WTC11 (cell line): ENCODE measurements at regions not wholly inside any gene's neighbourhood (a gene's known extent, or its start where the extent isn't known, plus 50 kb on each side); places are given as distances from the start of the nearest gene placed in this dataset.

ENCODE experiments used
- ATAC-seq: fragments of 200-7000 bp; cut with Tn5 transposase; 2 replicates; pipeline ENCODE4 v1.10.0; 2021; ENCODE audit warnings: mild to moderate bottlenecking, moderate library complexity
- CTCF ChIA-PET: fragments of 300-600 bp; sonication (Branson Sonifier 250); formaldehyde crosslinking; loops from one replicate; lab custom pipeline; 2021; ENCODE audit warnings: antibody characterized with exemption; lab: Charles Lee
- POLR2A ChIA-PET: fragments of 350-600 bp; sonication (Branson Sonifier 250); formaldehyde crosslinking; loops from one replicate; lab custom pipeline; 2021; ENCODE audit warnings: antibody characterized with exemption; lab: Charles Lee
- DNase-seq: peaks from one replicate; pipeline ENCODE4 v3.0.0; 2021; ENCODE audit warnings: low spot score
- H3K27ac Mint-ChIP-seq: 2 replicates; pipeline ENCODE4 v1.8.0; 2021; ENCODE audit warnings: mixed read lengths
- H3K27me3 Mint-ChIP-seq: 2 replicates; pipeline ENCODE4 v1.8.0; 2021; ENCODE audit warnings: low read depth, mild to moderate bottlenecking, moderate library complexity, mixed read lengths
- H3K36me3 Mint-ChIP-seq: 2 replicates; pipeline ENCODE4 v1.8.0; 2021; ENCODE audit warnings: mixed read lengths
- H3K4me1 Mint-ChIP-seq: 2 replicates; pipeline ENCODE4 v1.8.0; 2022; ENCODE audit warnings: mixed read lengths
- H3K4me3 Mint-ChIP-seq: 2 replicates; pipeline ENCODE4 v1.8.0; 2021; ENCODE audit warnings: mild to moderate bottlenecking, moderate library complexity, mixed read lengths
- H3K9me3 Mint-ChIP-seq: 2 replicates; pipeline ENCODE4 v1.8.0; 2021; ENCODE audit warnings: mixed read lengths
- ATF6 ChIP-seq: sonication (generic); formaldehyde crosslinking; IDR thresholded peaks from 2 replicates; pipeline ENCODE4 v1.8.1; 2023; ENCODE audit warnings: mild to moderate bottlenecking, missing genetic modification reagents
- E2F1 ChIP-seq: sonication (generic); formaldehyde crosslinking; IDR thresholded peaks from 2 replicates; pipeline ENCODE4 v1.8.0; 2022; ENCODE audit warnings: mild to moderate bottlenecking, missing genetic modification reagents
- ELF4 ChIP-seq: sonication (generic); formaldehyde crosslinking; IDR thresholded peaks from 2 replicates; pipeline ENCODE4 v1.8.1; 2022; ENCODE audit warnings: low read depth, mild to moderate bottlenecking, moderate library complexity, missing genetic modification reagents
- ESRRA ChIP-seq: sonication (generic); formaldehyde crosslinking; IDR thresholded peaks from 2 replicates; pipeline ENCODE4 v1.8.1; 2022; ENCODE audit warnings: mild to moderate bottlenecking, missing genetic modification reagents, borderline replicate concordance
- FOXK1 ChIP-seq: sonication (generic); formaldehyde crosslinking; IDR thresholded peaks from 2 replicates; pipeline ENCODE4 v1.8.0; 2022; ENCODE audit warnings: mild to moderate bottlenecking, moderate library complexity, missing genetic modification reagents
- FOXP1 ChIP-seq: sonication (generic); formaldehyde crosslinking; IDR thresholded peaks from 2 replicates; pipeline ENCODE4 v1.8.0; 2022; ENCODE audit warnings: missing genetic modification reagents, mild to moderate bottlenecking, moderate library complexity, borderline replicate concordance
- GABPB1 ChIP-seq: sonication (generic); formaldehyde crosslinking; IDR thresholded peaks from 2 replicates; pipeline ENCODE4 v1.8.1; 2023; ENCODE audit warnings: mild to moderate bottlenecking, missing genetic modification reagents
- HMGA2 ChIP-seq: fragments of 250-450 bp; sonication (Bioruptor Pico); IDR thresholded peaks from 2 replicates; pipeline ENCODE4 v1.4.0; 2021; ENCODE audit warnings: mild to moderate bottlenecking, moderate library complexity
- JAZF1 ChIP-seq: fragments of 250-450 bp; sonication (Bioruptor Pico); IDR thresholded peaks from 2 replicates; pipeline ENCODE4 v1.9.0; 2021; ENCODE audit warnings: moderate library complexity, mild to moderate bottlenecking, inconsistent platforms
- NR2C2 ChIP-seq: sonication (generic); formaldehyde crosslinking; IDR thresholded peaks from 2 replicates; pipeline ENCODE4 v1.8.0; 2022; ENCODE audit warnings: mild to moderate bottlenecking, missing genetic modification reagents
- NR3C1 ChIP-seq: sonication (generic); formaldehyde crosslinking; conservative IDR thresholded peaks from 2 replicates; pipeline ENCODE4 v1.8.1; 2023; ENCODE audit warnings: low read depth, mild to moderate bottlenecking, missing genetic modification reagents
- PRRX2 ChIP-seq: fragments of 250-450 bp; sonication (Bioruptor Pico); IDR thresholded peaks from 2 replicates; pipeline ENCODE4 v1.8.0; 2021; ENCODE audit warnings: mild to moderate bottlenecking
- SP1 ChIP-seq: sonication (generic); formaldehyde crosslinking; conservative IDR thresholded peaks from 2 replicates; pipeline ENCODE4 v1.8.1; 2022; ENCODE audit warnings: missing genetic modification reagents
- ZBTB21 ChIP-seq: sonication (generic); formaldehyde crosslinking; IDR thresholded peaks from 2 replicates; pipeline ENCODE4 v1.8.1; 2023; ENCODE audit warnings: mild to moderate bottlenecking, missing genetic modification reagents, borderline replicate concordance
- ZNF396 ChIP-seq: fragments of 250-450 bp; sonication (Bioruptor Pico); IDR thresholded peaks from 2 replicates; pipeline ENCODE4 v1.8.0; 2021; ENCODE audit warnings: mild to moderate bottlenecking, moderate library complexity, borderline replicate concordance
- ZNF423 ChIP-seq: fragments of 250-450 bp; sonication (Bioruptor Pico); IDR thresholded peaks from 2 replicates; pipeline ENCODE4 v2.1.2; 2022; ENCODE audit warnings: mild to moderate bottlenecking, moderate library complexity
- ZNF671 ChIP-seq: fragments of 250-450 bp; sonication (Bioruptor Pico); IDR thresholded peaks from 2 replicates; pipeline ENCODE4 v1.8.0; 2021; ENCODE audit warnings: mild to moderate bottlenecking
- TF ChIP-seq, protein P1 (sequence below): sonication (generic); formaldehyde crosslinking; IDR thresholded peaks from 2 replicates; pipeline ENCODE4 v1.8.1; 2022; ENCODE audit warnings: mild to moderate bottlenecking, missing genetic modification reagents, moderate library complexity, borderline replicate concordance
- TF ChIP-seq, protein P2 (sequence below): sonication (generic); formaldehyde crosslinking; IDR thresholded peaks from 2 replicates; pipeline ENCODE4 v1.8.1; 2022; ENCODE audit warnings: missing genetic modification reagents, borderline replicate concordance
- TF ChIP-seq, protein P3 (sequence below): sonication (generic); formaldehyde crosslinking; IDR thresholded peaks from 2 replicates; pipeline ENCODE4 v1.8.0; 2023; ENCODE audit warnings: mild to moderate bottlenecking, missing genetic modification reagents
- TF ChIP-seq, protein P4 (sequence below): sonication (generic); formaldehyde crosslinking; IDR thresholded peaks from 2 replicates; pipeline ENCODE4 v1.8.1; 2022; ENCODE audit warnings: low read depth, mild to moderate bottlenecking, moderate library complexity, missing genetic modification reagents, borderline replicate concordance

GRCh38 chr18:75809926-75810255 is 382.4 kb upstream of the SMIM21 start:
- no peak for DNase-seq
- CTCF ChIA-PET: no interaction called here
- no peaks in the 10 kb centered on the region; the same call in 1 of the 2 replicates for H3K27me3 Mint-ChIP-seq
- 0 out of 2 replicates have a peak, but pooled peaks cover 3% of the 10 kb centered on the region for H3K4me1 Mint-ChIP-seq
- H3K36me3 Mint-ChIP-seq: no peaks in the 10 kb centered on the region
- no peak overlapping the region for H3K4me3 Mint-ChIP-seq
- peaks cover 13% of the 10 kb centered on the region for H3K9me3 Mint-ChIP-seq
- POLR2A ChIA-PET: no interaction called here
- no peak for ATAC-seq
- TF ChIP-seq NR2C2 (CRISPR knock-in tag): no peak
- no peak for TF ChIP-seq NR3C1 (CRISPR knock-in tag)
- TF ChIP-seq HMGA2 (CRISPR knock-in tag): no peak
- TF ChIP-seq ZNF423 (CRISPR knock-in tag): no peak
- no peak for TF ChIP-seq FOXK1 (CRISPR knock-in tag)
- TF ChIP-seq, protein P1, sequence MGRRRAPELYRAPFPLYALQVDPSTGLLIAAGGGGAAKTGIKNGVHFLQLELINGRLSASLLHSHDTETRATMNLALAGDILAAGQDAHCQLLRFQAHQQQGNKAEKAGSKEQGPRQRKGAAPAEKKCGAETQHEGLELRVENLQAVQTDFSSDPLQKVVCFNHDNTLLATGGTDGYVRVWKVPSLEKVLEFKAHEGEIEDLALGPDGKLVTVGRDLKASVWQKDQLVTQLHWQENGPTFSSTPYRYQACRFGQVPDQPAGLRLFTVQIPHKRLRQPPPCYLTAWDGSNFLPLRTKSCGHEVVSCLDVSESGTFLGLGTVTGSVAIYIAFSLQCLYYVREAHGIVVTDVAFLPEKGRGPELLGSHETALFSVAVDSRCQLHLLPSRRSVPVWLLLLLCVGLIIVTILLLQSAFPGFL (CRISPR knock-in tag): no peak
- TF ChIP-seq, protein P2, sequence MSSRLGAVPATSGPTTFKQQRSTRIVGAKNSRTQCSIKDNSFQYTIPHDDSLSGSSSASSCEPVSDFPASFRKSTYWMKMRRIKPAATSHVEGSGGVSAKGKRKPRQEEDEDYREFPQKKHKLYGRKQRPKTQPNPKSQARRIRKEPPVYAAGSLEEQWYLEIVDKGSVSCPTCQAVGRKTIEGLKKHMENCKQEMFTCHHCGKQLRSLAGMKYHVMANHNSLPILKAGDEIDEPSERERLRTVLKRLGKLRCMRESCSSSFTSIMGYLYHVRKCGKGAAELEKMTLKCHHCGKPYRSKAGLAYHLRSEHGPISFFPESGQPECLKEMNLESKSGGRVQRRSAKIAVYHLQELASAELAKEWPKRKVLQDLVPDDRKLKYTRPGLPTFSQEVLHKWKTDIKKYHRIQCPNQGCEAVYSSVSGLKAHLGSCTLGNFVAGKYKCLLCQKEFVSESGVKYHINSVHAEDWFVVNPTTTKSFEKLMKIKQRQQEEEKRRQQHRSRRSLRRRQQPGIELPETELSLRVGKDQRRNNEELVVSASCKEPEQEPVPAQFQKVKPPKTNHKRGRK: no peak
- TF ChIP-seq PRRX2: no peak
- TF ChIP-seq, all 79 proteins: peak for 0
- H3K27ac Mint-ChIP-seq: no peak overlapping the region

DNA sequence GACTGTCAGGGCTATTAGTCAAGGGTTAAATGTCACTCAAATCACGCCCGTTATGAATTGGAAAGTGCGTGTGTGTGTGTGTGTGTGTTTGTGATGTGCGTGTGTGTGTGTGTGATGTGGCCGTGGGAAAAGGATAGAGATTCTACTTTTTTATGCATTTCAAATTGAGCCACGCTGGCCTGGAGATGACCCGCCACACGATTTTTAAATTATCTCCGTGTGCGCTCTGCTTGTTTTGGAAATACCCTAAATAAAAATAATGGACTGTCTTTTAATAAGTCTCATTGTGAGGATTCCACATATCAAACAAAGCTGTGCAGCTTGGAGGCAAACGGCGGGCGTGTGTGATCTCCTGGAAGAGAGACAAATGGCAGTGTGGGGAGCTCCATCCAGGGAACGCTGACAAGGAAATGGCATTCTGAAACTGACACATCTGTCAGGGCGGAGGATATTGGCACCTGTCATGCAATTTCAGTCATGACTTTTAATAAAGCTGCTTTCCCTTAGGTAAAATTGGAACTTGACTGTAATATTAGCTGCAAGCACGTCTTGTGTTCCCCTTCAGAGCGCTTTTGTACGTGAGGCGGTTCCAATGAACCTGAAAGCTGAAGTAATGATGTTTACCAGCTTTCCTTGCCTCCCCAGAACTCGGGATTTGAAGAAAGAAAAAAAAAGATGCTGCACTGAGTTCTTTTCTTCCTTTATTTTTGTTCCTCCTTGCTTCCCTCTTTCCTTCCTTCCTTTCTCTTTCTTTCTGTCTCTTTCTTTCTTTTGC is 381.8 kb upstream of the SMIM21 start:
- ChIA-PET CTCF (no interaction called here), POLR2A (no interaction called here)
- DNase-seq (no peak), ATAC-seq (no peak)
- Mint-ChIP-seq H3K4me3 (no peak overlapping the region), H3K36me3 (no peaks in the 10 kb centered on the region), H3K27ac (no peak overlapping the region), H3K4me1 (0 out of 2 replicates have a peak, but pooled peaks cover 3% of the 10 kb centered on the region), H3K27me3 (no peaks in the 10 kb centered on the region; the same call in 1 of the 2 replicates), H3K9me3 (peaks cover 8% of the 10 kb centered on the region; the same call in 1 of the 2 replicates)
- TF ChIP-seq ELF4 (CRISPR knock-in tag) (no peak), E2F1 (CRISPR knock-in tag) (no peak), JAZF1 (no peak), ZNF423 (CRISPR knock-in tag) (no peak), ZNF671 (CRISPR knock-in tag) (no peak), SP1 (CRISPR knock-in tag) (no peak), ZBTB21 (no peak), ATF6 (no peak), GABPB1 (CRISPR knock-in tag) (no peak), ZNF396 (no peak), ESRRA (CRISPR knock-in tag) (no peak), FOXP1 (no peak)
- TF ChIP-seq, protein P3, sequence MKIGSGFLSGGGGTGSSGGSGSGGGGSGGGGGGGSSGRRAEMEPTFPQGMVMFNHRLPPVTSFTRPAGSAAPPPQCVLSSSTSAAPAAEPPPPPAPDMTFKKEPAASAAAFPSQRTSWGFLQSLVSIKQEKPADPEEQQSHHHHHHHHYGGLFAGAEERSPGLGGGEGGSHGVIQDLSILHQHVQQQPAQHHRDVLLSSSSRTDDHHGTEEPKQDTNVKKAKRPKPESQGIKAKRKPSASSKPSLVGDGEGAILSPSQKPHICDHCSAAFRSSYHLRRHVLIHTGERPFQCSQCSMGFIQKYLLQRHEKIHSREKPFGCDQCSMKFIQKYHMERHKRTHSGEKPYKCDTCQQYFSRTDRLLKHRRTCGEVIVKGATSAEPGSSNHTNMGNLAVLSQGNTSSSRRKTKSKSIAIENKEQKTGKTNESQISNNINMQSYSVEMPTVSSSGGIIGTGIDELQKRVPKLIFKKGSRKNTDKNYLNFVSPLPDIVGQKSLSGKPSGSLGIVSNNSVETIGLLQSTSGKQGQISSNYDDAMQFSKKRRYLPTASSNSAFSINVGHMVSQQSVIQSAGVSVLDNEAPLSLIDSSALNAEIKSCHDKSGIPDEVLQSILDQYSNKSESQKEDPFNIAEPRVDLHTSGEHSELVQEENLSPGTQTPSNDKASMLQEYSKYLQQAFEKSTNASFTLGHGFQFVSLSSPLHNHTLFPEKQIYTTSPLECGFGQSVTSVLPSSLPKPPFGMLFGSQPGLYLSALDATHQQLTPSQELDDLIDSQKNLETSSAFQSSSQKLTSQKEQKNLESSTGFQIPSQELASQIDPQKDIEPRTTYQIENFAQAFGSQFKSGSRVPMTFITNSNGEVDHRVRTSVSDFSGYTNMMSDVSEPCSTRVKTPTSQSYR (CRISPR knock-in tag): no peak
- TF ChIP-seq, protein P4, sequence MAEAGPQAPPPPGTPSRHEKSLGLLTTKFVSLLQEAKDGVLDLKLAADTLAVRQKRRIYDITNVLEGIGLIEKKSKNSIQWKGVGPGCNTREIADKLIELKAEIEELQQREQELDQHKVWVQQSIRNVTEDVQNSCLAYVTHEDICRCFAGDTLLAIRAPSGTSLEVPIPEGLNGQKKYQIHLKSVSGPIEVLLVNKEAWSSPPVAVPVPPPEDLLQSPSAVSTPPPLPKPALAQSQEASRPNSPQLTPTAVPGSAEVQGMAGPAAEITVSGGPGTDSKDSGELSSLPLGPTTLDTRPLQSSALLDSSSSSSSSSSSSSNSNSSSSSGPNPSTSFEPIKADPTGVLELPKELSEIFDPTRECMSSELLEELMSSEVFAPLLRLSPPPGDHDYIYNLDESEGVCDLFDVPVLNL (CRISPR knock-in tag): no peak
